ENCODE measurements at regions not wholly inside any gene's neighbourhood (a gene's known extent, or its start where the extent isn't known, plus 50 kb on each side); places are given as distances from the start of the nearest gene placed in this dataset.

- no peak for DNase-seq (ENCODE audit: low read depth)
- H3K4me3 ChIP-seq (ENCODE audit: control insufficient read depth, low read depth, low read length) = no peak overlapping the region
- TF ChIP-seq, protein P1, sequence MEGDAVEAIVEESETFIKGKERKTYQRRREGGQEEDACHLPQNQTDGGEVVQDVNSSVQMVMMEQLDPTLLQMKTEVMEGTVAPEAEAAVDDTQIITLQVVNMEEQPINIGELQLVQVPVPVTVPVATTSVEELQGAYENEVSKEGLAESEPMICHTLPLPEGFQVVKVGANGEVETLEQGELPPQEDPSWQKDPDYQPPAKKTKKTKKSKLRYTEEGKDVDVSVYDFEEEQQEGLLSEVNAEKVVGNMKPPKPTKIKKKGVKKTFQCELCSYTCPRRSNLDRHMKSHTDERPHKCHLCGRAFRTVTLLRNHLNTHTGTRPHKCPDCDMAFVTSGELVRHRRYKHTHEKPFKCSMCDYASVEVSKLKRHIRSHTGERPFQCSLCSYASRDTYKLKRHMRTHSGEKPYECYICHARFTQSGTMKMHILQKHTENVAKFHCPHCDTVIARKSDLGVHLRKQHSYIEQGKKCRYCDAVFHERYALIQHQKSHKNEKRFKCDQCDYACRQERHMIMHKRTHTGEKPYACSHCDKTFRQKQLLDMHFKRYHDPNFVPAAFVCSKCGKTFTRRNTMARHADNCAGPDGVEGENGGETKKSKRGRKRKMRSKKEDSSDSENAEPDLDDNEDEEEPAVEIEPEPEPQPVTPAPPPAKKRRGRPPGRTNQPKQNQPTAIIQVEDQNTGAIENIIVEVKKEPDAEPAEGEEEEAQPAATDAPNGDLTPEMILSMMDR (IDR thresholded peaks at IDR 0.05; ENCODE audit: control insufficient read depth, insufficient read depth, low read depth, low read length, missing control alignments) = no peak
Observed at GRCh38 chr4:164410401-164410800, 343.5 kb upstream of the SMIM31 start.

GRCh38 chr4:164412246-164412645 is 341.7 kb upstream of the SMIM31 start:
- TF ChIP-seq, protein P1 (IDR thresholded peaks at IDR 0.05; ENCODE audit: control insufficient read depth, insufficient read depth, low read depth, low read length, missing control alignments) = no peak
- no peak for DNase-seq (ENCODE audit: low read depth)
- no peak overlapping the region for H3K4me3 ChIP-seq (ENCODE audit: control insufficient read depth, low read depth, low read length)

DNA sequence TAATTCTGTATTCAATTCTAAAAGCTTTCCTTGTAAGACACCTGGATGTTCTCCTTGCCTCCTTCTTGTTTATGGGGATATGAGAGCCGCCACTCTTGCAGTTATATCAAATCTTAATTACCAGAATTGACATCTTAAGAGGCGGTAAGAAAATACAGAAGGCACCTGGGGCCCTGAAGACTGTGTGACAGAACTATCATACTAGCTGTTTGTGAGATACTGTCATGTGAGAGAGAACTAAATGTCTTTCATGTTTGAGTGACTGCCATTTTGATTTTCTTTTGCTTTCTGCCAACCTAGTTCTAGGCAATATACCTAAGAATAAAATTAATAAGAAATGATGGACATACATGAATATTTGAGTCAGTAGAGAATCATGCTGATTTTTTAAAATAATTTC is 340.2 kb upstream of the SMIM31 start:
- no peak for DNase-seq (ENCODE audit: low read depth)
- TF ChIP-seq, protein P1 (IDR thresholded peaks at IDR 0.05; ENCODE audit: control insufficient read depth, insufficient read depth, low read depth, low read length, missing control alignments) = no peak
- no peak overlapping the region for H3K4me3 ChIP-seq (ENCODE audit: control insufficient read depth, low read depth, low read length)

DNA sequence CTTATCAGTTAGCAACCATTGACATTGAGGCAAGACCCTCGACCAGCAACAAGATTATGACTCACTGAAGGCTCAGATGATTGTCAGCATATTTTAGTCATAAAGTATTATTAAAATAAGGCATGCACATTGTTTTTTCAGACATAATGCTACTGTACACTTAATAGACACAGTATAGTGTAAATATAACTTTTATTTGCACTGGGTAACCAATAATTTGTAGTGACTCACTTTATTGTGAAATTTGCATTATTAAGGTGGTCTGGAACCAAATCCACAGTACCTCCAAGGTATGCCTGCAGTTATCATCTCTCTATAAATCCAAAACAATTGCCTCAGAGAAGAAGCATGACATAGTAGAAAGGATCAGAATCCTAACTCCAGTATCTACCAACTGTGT is 330.1 kb upstream of the SMIM31 start:
- DNase-seq (ENCODE audit: low read depth) = no peak
- TF ChIP-seq, protein P1 (IDR thresholded peaks at IDR 0.05; ENCODE audit: control insufficient read depth, insufficient read depth, low read depth, low read length, missing control alignments) = no peak
- no peak overlapping the region for H3K4me3 ChIP-seq (ENCODE audit: control insufficient read depth, low read depth, low read length)

DNA sequence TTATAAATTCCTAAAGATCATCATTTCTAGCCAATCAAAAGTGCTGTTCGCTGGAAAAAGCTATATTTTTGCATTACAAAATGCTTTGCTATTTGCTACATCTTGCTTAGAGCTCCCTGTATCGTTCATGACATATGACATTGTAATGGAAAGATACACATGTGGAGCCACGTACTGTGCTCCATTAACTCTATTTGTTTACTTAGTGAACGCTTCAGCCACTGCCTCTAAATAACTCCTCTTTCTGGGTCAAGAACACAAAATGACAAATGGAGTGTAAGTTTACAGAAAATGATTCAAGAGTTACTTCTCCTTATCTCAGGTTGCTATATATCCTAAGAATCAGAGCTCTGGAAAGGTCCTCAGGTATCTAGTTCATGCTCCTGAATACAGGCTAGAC is 329.1 kb upstream of the SMIM31 start:
- no peak for DNase-seq (ENCODE audit: low read depth)
- TF ChIP-seq, protein P1 (IDR thresholded peaks at IDR 0.05; ENCODE audit: control insufficient read depth, insufficient read depth, low read depth, low read length, missing control alignments) = no peak
- no peak overlapping the region for H3K4me3 ChIP-seq (ENCODE audit: control insufficient read depth, low read depth, low read length)

- H3K4me3 ChIP-seq (ENCODE audit: control insufficient read depth, low read depth, low read length) = no peak overlapping the region
- DNase-seq (ENCODE audit: low read depth) = no peak
- TF ChIP-seq, protein P1 (IDR thresholded peaks at IDR 0.05; ENCODE audit: control insufficient read depth, insufficient read depth, low read depth, low read length, missing control alignments) = no peak
Observed at GRCh38 chr4:164428561-164428960, 325.4 kb upstream of the SMIM31 start.

- no peak overlapping the region for H3K4me3 ChIP-seq (ENCODE audit: control insufficient read depth, low read depth, low read length)
- TF ChIP-seq, protein P1 (IDR thresholded peaks at IDR 0.05; ENCODE audit: control insufficient read depth, insufficient read depth, low read depth, low read length, missing control alignments) = no peak
- no peak for DNase-seq (ENCODE audit: low read depth)
Observed at GRCh38 chr4:164438321-164438720, 315.6 kb upstream of the SMIM31 start.

All from AG09309 (cell line).